ENCODE measurements at regions not wholly inside any gene's neighbourhood (a gene's known extent, or its start where the extent isn't known, plus 50 kb on each side); places are given as distances from the start of the nearest gene placed in this dataset.

DNA sequence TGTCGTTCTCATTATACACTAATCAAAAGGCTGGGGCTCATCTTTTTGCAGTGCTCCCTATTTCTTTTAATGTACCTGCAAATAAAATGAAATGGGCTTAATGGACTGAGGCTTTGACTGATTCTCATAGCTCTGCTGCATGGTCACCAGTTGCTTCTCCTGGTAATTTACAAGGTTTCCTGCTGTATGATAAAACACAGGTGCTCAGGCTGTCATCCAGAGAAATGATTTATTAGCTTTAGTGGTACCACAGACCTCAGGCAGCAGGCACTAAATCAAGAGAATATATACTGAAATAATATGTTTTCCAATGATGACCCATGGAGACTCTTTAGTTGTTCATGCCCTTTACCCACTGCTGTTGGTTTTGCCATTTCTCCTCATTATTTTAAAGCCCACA is 137.7 kb downstream of the C4orf33 start:
- TF ChIP-seq GATA2 (IDR thresholded peaks at IDR 0.05; ENCODE audit: low read depth, low read length) (no peak), GATA3 (IDR thresholded peaks at IDR 0.05; ENCODE audit: low read depth, low read length) (no peak)
